RWPE1 (cell line): ENCODE measurements at regions not wholly inside any gene's neighbourhood (a gene's known extent, or its start where the extent isn't known, plus 50 kb on each side); places are given as distances from the start of the nearest gene placed in this dataset.

Source experiments
- CTCF ChIA-PET: fragments of 350-600 bp; sonication (Branson Sonifier 250); formaldehyde crosslinking; extraction: SDS; loops from one replicate; lab custom pipeline; 2021; lab: Yijun Ruan, JAX
- POLR2A ChIA-PET: fragments of 400-600 bp; formaldehyde crosslinking; extraction: SDS; loops from one replicate; lab custom pipeline; 2020; ENCODE audit warnings: antibody characterized with exemption; ENCODE audit not compliant: low non-redundant PET; lab: Yijun Ruan, JAX
- DNase-seq: peaks from one replicate; pipeline ENCODE4 v3.0.0; 2012; ENCODE audit warnings: low spot score
- H3K27ac ChIP-seq: fragments of 450-650 bp; 2 replicates; pipeline ENCODE4 v1.5.1; 2017
- CTCF ChIP-seq: fragments of 450-650 bp; conservative IDR thresholded peaks from 2 replicates; pipeline ENCODE4 v1.5.1; 2017; ENCODE audit warnings: low read depth, mild to moderate bottlenecking

- ChIA-PET POLR2A (no interaction called here), CTCF (no interaction called here)
- no peak overlapping the region for H3K27ac ChIP-seq
- peak; percentile 20 for DNase-seq
- no peak for TF ChIP-seq CTCF
Measured at GRCh38 chr3:176789281-176789705, 408.0 kb downstream of the TBL1XR1 start.

DNA sequence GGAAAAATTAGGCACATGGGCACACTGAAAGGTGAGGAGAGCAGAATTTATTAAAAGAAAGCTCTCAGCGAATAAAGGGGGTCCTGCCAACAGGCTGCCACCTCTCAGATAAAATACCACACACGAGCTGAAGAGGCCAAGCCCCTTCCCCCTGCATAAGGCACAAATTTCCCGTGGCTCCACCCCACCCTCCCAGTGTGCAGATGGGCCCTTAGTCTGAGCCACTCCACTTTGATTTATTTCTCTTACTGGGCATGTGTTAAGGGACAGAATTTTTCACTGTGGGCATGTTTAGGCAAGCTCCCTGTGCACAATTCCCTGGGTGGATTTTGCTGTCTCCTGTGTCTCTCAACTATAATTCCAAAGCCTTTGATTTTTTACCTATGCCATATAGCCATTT is 409.8 kb downstream of the TBL1XR1 start:
- no peak for DNase-seq
- H3K27ac ChIP-seq: no peak overlapping the region
- CTCF ChIA-PET: no interaction called here
- TF ChIP-seq CTCF: no peak
- POLR2A ChIA-PET: no interaction called here

GRCh38 chr3:176785171-176785570 is 412.1 kb downstream of the TBL1XR1 start:
- no peak for DNase-seq
- CTCF ChIA-PET: no interaction called here
- POLR2A ChIA-PET: no interaction called here
- TF ChIP-seq CTCF: no peak
- no peak overlapping the region for H3K27ac ChIP-seq

DNA sequence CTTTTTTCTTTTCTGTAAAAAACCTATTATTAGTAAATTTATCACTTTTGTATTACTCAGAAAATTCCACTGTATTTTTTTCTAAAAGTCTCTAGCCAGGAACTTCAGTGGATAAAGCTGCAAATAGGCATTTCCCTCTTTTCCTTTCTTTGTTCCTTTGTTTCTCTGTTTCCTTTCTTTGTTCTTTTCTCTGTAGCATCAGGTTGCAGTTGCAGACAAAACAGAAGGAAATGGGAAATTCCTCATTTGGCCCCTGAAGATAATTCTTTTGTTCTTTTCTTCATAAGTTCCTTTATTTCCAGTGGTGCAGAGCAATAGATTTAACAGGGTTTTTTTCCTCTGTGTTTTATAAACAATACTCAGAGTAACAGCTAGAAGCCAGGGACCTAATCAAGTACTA is 416.5 kb downstream of the TBL1XR1 start:
- ChIA-PET CTCF (no interaction called here), POLR2A (no interaction called here)
- no peak overlapping the region for H3K27ac ChIP-seq
- TF ChIP-seq CTCF: no peak
- no peak for DNase-seq

GRCh38 chr3:176776622-176777175 is 420.6 kb downstream of the TBL1XR1 start:
- ChIA-PET POLR2A (no interaction called here), CTCF (interaction anchor here (0.6 kb wide), 1 partner anchor 1477 kb away, joined by 3 read pairs; no protein-coding TSS in a partner anchor)
- DNase-seq: no peak
- TF ChIP-seq CTCF: no peak
- no peak overlapping the region for H3K27ac ChIP-seq

DNA sequence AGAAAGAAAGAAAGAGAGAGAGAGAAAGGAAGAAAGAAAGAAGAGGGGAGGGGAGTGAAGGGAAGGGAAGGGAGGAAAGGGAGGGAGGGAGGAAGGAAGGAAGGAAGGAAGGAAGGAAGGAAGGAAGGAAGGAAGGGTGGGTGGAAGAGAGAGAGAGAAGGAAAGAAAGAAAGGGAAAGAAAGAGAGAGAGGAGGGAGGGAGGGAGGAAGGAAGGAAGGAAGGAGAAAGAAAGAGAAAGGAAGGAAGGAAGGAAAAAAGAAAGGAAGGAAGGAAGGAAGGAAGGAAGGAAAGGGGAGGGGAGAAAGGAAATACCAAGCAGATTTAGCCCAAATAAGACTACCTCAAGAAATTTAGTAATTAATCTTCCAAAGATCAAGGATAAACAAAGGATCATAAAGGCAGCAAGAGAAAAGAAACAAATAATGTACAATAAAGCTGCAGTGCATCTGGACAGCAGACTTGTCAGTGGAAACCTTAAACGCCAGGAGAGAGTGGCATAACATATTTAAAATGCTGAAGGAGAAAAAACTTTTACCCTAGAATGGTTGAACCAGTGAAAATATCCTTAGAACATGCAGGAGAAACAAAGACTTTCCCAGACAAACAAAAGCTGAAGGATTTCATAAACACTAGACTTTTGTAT is 427.6 kb downstream of the TBL1XR1 start:
- no peak for TF ChIP-seq CTCF
- DNase-seq: no peak
- ChIA-PET POLR2A (no interaction called here), CTCF (no interaction called here)
- no peak overlapping the region for H3K27ac ChIP-seq
